Endothelial cell of umbilical vein (primary cell): ENCODE measurements at regions not wholly inside any gene's neighbourhood (a gene's known extent, or its start where the extent isn't known, plus 50 kb on each side); places are given as distances from the start of the nearest gene placed in this dataset.

ENCODE experiments used
- BruUV-seq: library from RNA; stranded (reverse); fragments of 400-500 nt; replicated peaks from 2 replicates; lab custom pipeline; 2021; lab: Mats Ljungman, UMichigan
- CTCF ChIA-PET: fragments of 300-600, 350-600 bp; sonication (Branson Sonifier 250); formaldehyde crosslinking; loops from one replicate; lab custom pipeline; 2021; ENCODE audit warnings: antibody characterized with exemption, inconsistent platforms; lab: Charles Lee
- POLR2A ChIA-PET: fragments of 300-600, 350-600 bp; sonication (Branson Sonifier 250); formaldehyde crosslinking; loops from one replicate; lab custom pipeline; 2021; ENCODE audit warnings: antibody characterized with exemption, inconsistent platforms; lab: Charles Lee
- DNase-seq: peaks from one replicate; pipeline ENCODE4 v3.0.0-alpha.2; 2011; ENCODE audit warnings: low read depth, low spot score
- FAIRE-seq: peaks from 2 replicates; lab custom pipeline; 2011; peaks lifted over from hg19 to GRCh38; lab: Jason Lieb, UNC
- H2AFZ ChIP-seq: 2 replicates; pipeline ENCODE4 v1.6.0; 2012; ENCODE audit warnings: low read depth, low read length, control low read depth, inconsistent platforms
- H3K27ac ChIP-seq: 2 replicates; pipeline ENCODE4 v1.5.1; 2011; ENCODE audit warnings: low read depth, mild to moderate bottlenecking, control low read depth, low read length, moderate library complexity; ENCODE audit not compliant: insufficient read depth
- H3K27me3 ChIP-seq, 2 experiments: 2 replicates each; pipeline versions ENCODE4 v1.6.0 to v1.6.1; 2011; ENCODE audit warnings: low read length in 2 of 2, mixed read lengths in 1 of 2; ENCODE audit not compliant: control insufficient read depth in 2 of 2, insufficient read depth in 2 of 2
- H3K36me3 ChIP-seq, 2 experiments: 2 replicates in 1 of 2; 3 replicates in 1 of 2; pipeline ENCODE4 v1.5.1; 2011; ENCODE audit warnings: low read length in 2 of 2, mild to moderate bottlenecking in 1 of 2, moderate library complexity in 1 of 2; ENCODE audit not compliant: control insufficient read depth in 2 of 2, insufficient read depth in 2 of 2; ENCODE audit errors: extremely low read depth in 1 of 2
- H3K4me1 ChIP-seq: 3 replicates; pipeline ENCODE4 v1.5.1; 2011; ENCODE audit warnings: mild to moderate bottlenecking, low read length; ENCODE audit not compliant: control insufficient read depth, insufficient read depth; ENCODE audit errors: extremely low read depth
- H3K4me2 ChIP-seq: 2 replicates; pipeline ENCODE4 v1.6.1; 2011; ENCODE audit warnings: low read length, control low read depth, mixed read lengths; ENCODE audit not compliant: insufficient read depth
- H3K4me3 ChIP-seq, 3 experiments: fragments of 200-600 bp in 1 of 3; sonication (generic), shearing (Covaris generic) in 1 of 3; replicated peaks in 1 of 3; 2 replicates each; pipeline ENCODE4 v1.5.1; 2011 to 2016; ENCODE audit warnings: control low read depth in 3 of 3, low read length in 3 of 3, mild to moderate bottlenecking in 2 of 3, inconsistent platforms in 1 of 3, low read depth in 1 of 3, moderate library complexity in 1 of 3; ENCODE audit not compliant: insufficient read depth in 1 of 3
- H3K79me2 ChIP-seq: 2 replicates; pipeline ENCODE4 v1.6.0; 2012; ENCODE audit warnings: low read length, inconsistent platforms; ENCODE audit not compliant: control insufficient read depth, insufficient read depth
- H3K9ac ChIP-seq: replicated peaks from 2 replicates; pipeline ENCODE3; 2011; ENCODE audit warnings: low read length, control low read depth; ENCODE audit not compliant: insufficient read depth; ENCODE audit errors: extremely low read depth
- H3K9me1 ChIP-seq: replicated peaks from 3 replicates; pipeline ENCODE4 v1.6.0; 2011; ENCODE audit warnings: mild to moderate bottlenecking, low read length; ENCODE audit not compliant: control insufficient read depth, insufficient read depth; ENCODE audit errors: extremely low read depth
- H3K9me3 ChIP-seq: replicated peaks from 2 replicates; pipeline ENCODE4 v1.5.1; 2012; ENCODE audit warnings: low read length, inconsistent platforms; ENCODE audit not compliant: control insufficient read depth, insufficient read depth
- H4K20me1 ChIP-seq: replicated peaks from 2 replicates; pipeline ENCODE3; 2011; ENCODE audit warnings: mild to moderate bottlenecking, low read length; ENCODE audit not compliant: control insufficient read depth, insufficient read depth; ENCODE audit errors: extremely low read depth
- FOS ChIP-seq: IDR thresholded peaks from 2 replicates; pipeline ENCODE4 v1.6.1; 2011; ENCODE audit warnings: mild to moderate bottlenecking, low read length, moderate library complexity, borderline replicate concordance; ENCODE audit not compliant: insufficient read depth
- GATA2 ChIP-seq: IDR thresholded peaks from 2 replicates; pipeline ENCODE4 v1.7.0; 2011; ENCODE audit warnings: low read depth, mild to moderate bottlenecking, moderate library complexity, mixed read lengths, low read length; ENCODE audit not compliant: insufficient read length, insufficient read depth
- JUN ChIP-seq: IDR thresholded peaks from 2 replicates; pipeline ENCODE4 v1.6.1; 2011; ENCODE audit warnings: borderline replicate concordance, low read depth; ENCODE audit not compliant: insufficient read length, insufficient read depth
- MYC ChIP-seq: IDR thresholded peaks from one replicate; pipeline ENCODE4 v1.6.1; 2011; ENCODE audit warnings: mild to moderate bottlenecking, low read depth, low read length
- POLR2A ChIP-seq: IDR thresholded peaks from 2 replicates; pipeline ENCODE4 v1.6.1; 2012; ENCODE audit warnings: low read depth, mild to moderate bottlenecking, control low read depth, low read length
- POLR2AphosphoS5 ChIP-seq: IDR thresholded peaks from 2 replicates; pipeline ENCODE4 v1.6.1; 2012; ENCODE audit warnings: low read depth, mild to moderate bottlenecking, control low read depth, low read length, moderate library complexity; ENCODE audit not compliant: insufficient read depth
- dilution Hi-C: fragments of 300-500 bp; cut with MboI; formaldehyde crosslinking; loops from one replicate; pipeline ENCODE4 v1.15.0; 2019; ENCODE audit warnings: low sequenced_read_pairs; ENCODE audit not compliant: extremely low pct_ligation_motif_present
- intact Hi-C: fragments of 100-400 bp; cut with micrococcal nuclease; formaldehyde crosslinking; loops from one replicate; pipeline ENCODE4 v1.10.0; 2022
- TF ChIP-seq, protein P1 (sequence below), 2 donors: IDR thresholded peaks; 1 replicate in 1 of 2; 2 replicates in 1 of 2; pipeline ENCODE4 v1.5.1; 2011; ENCODE audit warnings: low read length in 2 of 2, mild to moderate bottlenecking in 2 of 2, moderate library complexity in 2 of 2, control low read depth in 1 of 2, inconsistent platforms in 1 of 2, low read depth in 1 of 2; ENCODE audit not compliant: insufficient read depth in 1 of 2; ENCODE audit errors: extremely low read depth in 1 of 2
- TF ChIP-seq, protein P2 (sequence below): IDR thresholded peaks from 2 replicates; pipeline ENCODE4 v1.6.1; 2011; ENCODE audit not compliant: insufficient read depth, insufficient read length

DNA sequence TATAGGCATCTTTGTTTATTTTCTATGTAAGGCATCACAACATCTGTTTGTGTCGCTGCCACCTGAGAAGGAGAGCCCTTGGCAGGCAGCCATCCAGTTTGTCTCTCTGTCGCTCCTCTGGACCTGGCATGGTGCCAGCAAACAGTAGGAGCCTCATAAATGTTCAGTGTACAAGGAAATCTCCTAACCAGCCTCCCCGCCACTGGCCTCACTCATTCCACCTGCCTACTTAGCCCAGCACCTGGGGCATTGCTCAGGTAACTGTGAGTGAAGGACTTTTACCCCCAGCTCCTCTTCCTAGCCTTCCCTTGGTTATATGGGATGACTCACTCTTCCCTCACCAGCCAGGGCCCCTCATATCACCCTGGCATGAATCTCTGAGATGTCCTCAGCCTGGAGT lies 61.7 kb upstream of the NPTX2 start:
- dilution Hi-C loops (no loop called here), intact Hi-C loops (no loop called here)
- Histone ChIP-seq H3K4me2 (no peak overlapping the region), H3K27ac (no peak overlapping the region), H3K36me3 (no peaks in the 10 kb centered on the region), H3K9me1 (no peaks in the 10 kb centered on the region), H4K20me1 (no peaks in the 10 kb centered on the region), H3K9ac (no peak overlapping the region), H3K4me3 (no peak overlapping the region), H3K27me3 (no peaks in the 10 kb centered on the region), H3K79me2 (no peaks in the 10 kb centered on the region), H3K4me1 (no peaks in the 10 kb centered on the region), H3K9me3 (no peaks in the 10 kb centered on the region), H2AFZ (no peak overlapping the region)
- no peak for FAIRE-seq
- ChIA-PET POLR2A (no interaction called here), CTCF (no interaction called here)
- no peak for DNase-seq
- no TSS peak for BruUV-seq
- peak; percentile 4 for TF ChIP-seq JUN
- no peak for TF ChIP-seq MYC
- no peak for TF ChIP-seq POLR2AphosphoS5
- TF ChIP-seq POLR2A: no peak

DNA sequence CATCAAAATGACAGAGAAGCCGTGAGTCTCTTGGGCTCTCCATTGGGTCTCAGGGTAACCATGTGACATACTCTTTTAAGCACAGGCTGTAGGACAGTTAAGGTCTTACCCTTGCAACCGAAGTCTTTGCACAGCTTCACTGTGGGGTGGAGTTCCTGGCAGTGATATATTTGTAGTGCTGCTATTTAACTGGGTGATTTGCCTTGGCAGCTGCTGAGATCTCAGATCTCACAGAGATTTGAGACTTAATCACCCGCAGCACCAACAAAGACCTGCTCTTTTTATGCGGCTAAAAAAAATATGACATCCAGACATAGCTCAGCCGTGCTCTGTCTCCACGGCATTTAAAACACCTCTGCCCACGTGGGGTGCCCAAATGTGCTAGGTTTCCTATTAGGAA lies 63.4 kb upstream of the NPTX2 start:
- FAIRE-seq: no peak
- no peaks in the 10 kb centered on the region for H3K36me3 ChIP-seq
- TF ChIP-seq MYC (no peak), GATA2 (no peak), POLR2A (no peak), FOS (no peak), POLR2AphosphoS5 (no peak), JUN (no peak)
- TF ChIP-seq, protein P1, sequence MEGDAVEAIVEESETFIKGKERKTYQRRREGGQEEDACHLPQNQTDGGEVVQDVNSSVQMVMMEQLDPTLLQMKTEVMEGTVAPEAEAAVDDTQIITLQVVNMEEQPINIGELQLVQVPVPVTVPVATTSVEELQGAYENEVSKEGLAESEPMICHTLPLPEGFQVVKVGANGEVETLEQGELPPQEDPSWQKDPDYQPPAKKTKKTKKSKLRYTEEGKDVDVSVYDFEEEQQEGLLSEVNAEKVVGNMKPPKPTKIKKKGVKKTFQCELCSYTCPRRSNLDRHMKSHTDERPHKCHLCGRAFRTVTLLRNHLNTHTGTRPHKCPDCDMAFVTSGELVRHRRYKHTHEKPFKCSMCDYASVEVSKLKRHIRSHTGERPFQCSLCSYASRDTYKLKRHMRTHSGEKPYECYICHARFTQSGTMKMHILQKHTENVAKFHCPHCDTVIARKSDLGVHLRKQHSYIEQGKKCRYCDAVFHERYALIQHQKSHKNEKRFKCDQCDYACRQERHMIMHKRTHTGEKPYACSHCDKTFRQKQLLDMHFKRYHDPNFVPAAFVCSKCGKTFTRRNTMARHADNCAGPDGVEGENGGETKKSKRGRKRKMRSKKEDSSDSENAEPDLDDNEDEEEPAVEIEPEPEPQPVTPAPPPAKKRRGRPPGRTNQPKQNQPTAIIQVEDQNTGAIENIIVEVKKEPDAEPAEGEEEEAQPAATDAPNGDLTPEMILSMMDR (IDR thresholded peaks at IDR 0.05; ENCODE audit: extremely low read depth in 1 of 2, insufficient read depth in 1 of 2, low read depth in 1 of 2, low read length in 2 of 2): no peak
- TF ChIP-seq, protein P2, sequence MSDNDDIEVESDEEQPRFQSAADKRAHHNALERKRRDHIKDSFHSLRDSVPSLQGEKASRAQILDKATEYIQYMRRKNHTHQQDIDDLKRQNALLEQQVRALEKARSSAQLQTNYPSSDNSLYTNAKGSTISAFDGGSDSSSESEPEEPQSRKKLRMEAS: no peak
- H3K9me1 ChIP-seq: no peaks in the 10 kb centered on the region
- dilution Hi-C loops: no loop called here
- no peak overlapping the region for H2AFZ ChIP-seq
- no peak overlapping the region for H3K4me3 ChIP-seq
- H4K20me1 ChIP-seq: no peaks in the 10 kb centered on the region
- ChIA-PET CTCF (no interaction called here), POLR2A (no interaction called here)
- no peaks in the 10 kb centered on the region for H3K27me3 ChIP-seq
- no peak overlapping the region for H3K4me2 ChIP-seq
- H3K4me1 ChIP-seq: no peaks in the 10 kb centered on the region
- no peak overlapping the region for H3K27ac ChIP-seq
- DNase-seq: no peak
- no peaks in the 10 kb centered on the region for H3K79me2 ChIP-seq
- H3K9ac ChIP-seq: no peak overlapping the region
- H3K9me3 ChIP-seq: no peaks in the 10 kb centered on the region
- BruUV-seq: no TSS peak
- intact Hi-C loops: no loop called here
